ENCODE measurements at regions not wholly inside any gene's neighbourhood (a gene's known extent, or its start where the extent isn't known, plus 50 kb on each side); places are given as distances from the start of the nearest gene placed in this dataset.

- H3K36me3 ChIP-seq (ENCODE audit: control insufficient read depth in 2 of 3, insufficient read depth in 3 of 3, low read length in 3 of 3): no peaks in the 10 kb centered on the region
- H3K27me3 ChIP-seq (ENCODE audit: control insufficient read depth in 2 of 2, insufficient read depth in 2 of 2, low read length in 2 of 2): no peaks in the 10 kb centered on the region
- Mint-ChIP-seq H3K9me3 (peaks cover 0 to 4% (median 0%) of the 10 kb centered on the region in 11 donors), H3K4me1 (no peaks in the 10 kb centered on the region), H3K27ac (no peak overlapping the region), H3K4me3 (no peak overlapping the region), H3K27me3 (peaks cover 3 to 26% (median 14%) of the 10 kb centered on the region in 5 donors), H3K36me3 (no peaks in the 10 kb centered on the region)
- H3K4me1 ChIP-seq (ENCODE audit: control insufficient read depth in 2 of 2, insufficient read depth in 2 of 2, low read length in 2 of 2): no peaks in the 10 kb centered on the region
- DNase-seq (no peak), ATAC-seq (no peak)
- POLR2A ChIA-PET: no interaction called here
- intact Hi-C loops (cut with micrococcal nuclease): no loop called here
- H3K9me3 ChIP-seq (ENCODE audit: control insufficient read depth in 2 of 3, low read length in 3 of 3): no peaks in the 10 kb centered on the region
- CTCF ChIA-PET: no interaction called here
- no peak overlapping the region for H3K27ac ChIP-seq (ENCODE audit: low read depth, low read length)
- H3K4me3 ChIP-seq (ENCODE audit: low read length): no peak overlapping the region
Measured at GRCh38 chr1:168842306-168842705, 113.3 kb upstream of the DPT start.

- Mint-ChIP-seq H3K36me3 (no peaks in the 10 kb centered on the region), H3K4me1 (no peaks in the 10 kb centered on the region), H3K27me3 (peaks cover 3 to 26% (median 14%) of the 10 kb centered on the region in 5 donors), H3K9me3 (peaks cover 0 to 3% (median 0%) of the 10 kb centered on the region in 11 donors), H3K27ac (no peak overlapping the region), H3K4me3 (no peak overlapping the region)
- ATAC-seq (no peak), DNase-seq (no peak)
- intact Hi-C loops (cut with micrococcal nuclease): no loop called here
- POLR2A ChIA-PET: no interaction called here
- H3K4me1 ChIP-seq (ENCODE audit: control insufficient read depth in 2 of 2, insufficient read depth in 2 of 2, low read length in 2 of 2): no peaks in the 10 kb centered on the region
- no peak overlapping the region for H3K27ac ChIP-seq (ENCODE audit: low read depth, low read length)
- H3K9me3 ChIP-seq (ENCODE audit: control insufficient read depth in 2 of 3, low read length in 3 of 3): no peaks in the 10 kb centered on the region
- CTCF ChIA-PET: no interaction called here
- H3K4me3 ChIP-seq (ENCODE audit: low read length): no peak overlapping the region
- H3K36me3 ChIP-seq (ENCODE audit: control insufficient read depth in 2 of 3, insufficient read depth in 3 of 3, low read length in 3 of 3): no peaks in the 10 kb centered on the region
- H3K27me3 ChIP-seq (ENCODE audit: control insufficient read depth in 2 of 2, insufficient read depth in 2 of 2, low read length in 2 of 2): no peaks in the 10 kb centered on the region
Measured at GRCh38 chr1:168842916-168843315, 113.9 kb upstream of the DPT start.

GRCh38 chr1:168843401-168843800 is 114.4 kb upstream of the DPT start:
- H3K27ac ChIP-seq (ENCODE audit: low read depth, low read length): no peak overlapping the region
- H3K27me3 ChIP-seq (ENCODE audit: control insufficient read depth in 2 of 2, insufficient read depth in 2 of 2, low read length in 2 of 2): no peaks in the 10 kb centered on the region
- POLR2A ChIA-PET: no interaction called here
- CTCF ChIA-PET: no interaction called here
- intact Hi-C loops (cut with micrococcal nuclease): no loop called here
- peaks cover 0 to 1% (median 0%) of the 10 kb centered on the region in 7 donors for H3K4me1 Mint-ChIP-seq
- no peaks in the 10 kb centered on the region for H3K9me3 Mint-ChIP-seq
- no peaks in the 10 kb centered on the region for H3K9me3 ChIP-seq (ENCODE audit: control insufficient read depth in 2 of 3, low read length in 3 of 3)
- H3K36me3 ChIP-seq (ENCODE audit: control insufficient read depth in 2 of 3, insufficient read depth in 3 of 3, low read length in 3 of 3): no peaks in the 10 kb centered on the region
- DNase-seq: no peak
- H3K27ac Mint-ChIP-seq: no peak overlapping the region
- peaks cover 5 to 23% (median 16%) of the 10 kb centered on the region in 5 donors for H3K27me3 Mint-ChIP-seq
- no peak for ATAC-seq
- H3K4me1 ChIP-seq (ENCODE audit: control insufficient read depth in 2 of 2, insufficient read depth in 2 of 2, low read length in 2 of 2): no peaks in the 10 kb centered on the region
- no peaks in the 10 kb centered on the region for H3K36me3 Mint-ChIP-seq
- no peak overlapping the region for H3K4me3 Mint-ChIP-seq
- no peak overlapping the region for H3K4me3 ChIP-seq (ENCODE audit: low read length)

GRCh38 chr1:168843950-168844349 is 114.9 kb upstream of the DPT start:
- intact Hi-C loops (cut with micrococcal nuclease): no loop called here
- POLR2A ChIA-PET: no interaction called here
- DNase-seq (no peak), ATAC-seq (no peak)
- H3K4me3 Mint-ChIP-seq: no peak overlapping the region
- H3K36me3 Mint-ChIP-seq: no peaks in the 10 kb centered on the region
- H3K27me3 Mint-ChIP-seq: peaks cover 5 to 21% (median 19%) of the 10 kb centered on the region in 5 donors
- H3K9me3 Mint-ChIP-seq: no peaks in the 10 kb centered on the region
- Histone ChIP-seq H3K27ac (ENCODE audit: low read depth, low read length) (no peak overlapping the region), H3K4me3 (ENCODE audit: low read length) (no peak overlapping the region), H3K9me3 (ENCODE audit: control insufficient read depth in 2 of 3, low read length in 3 of 3) (no peaks in the 10 kb centered on the region), H3K36me3 (ENCODE audit: control insufficient read depth in 2 of 3, insufficient read depth in 3 of 3, low read length in 3 of 3) (no peaks in the 10 kb centered on the region), H3K27me3 (ENCODE audit: control insufficient read depth in 2 of 2, insufficient read depth in 2 of 2, low read length in 2 of 2) (no peaks in the 10 kb centered on the region), H3K4me1 (ENCODE audit: control insufficient read depth in 2 of 2, insufficient read depth in 2 of 2, low read length in 2 of 2) (no peaks in the 10 kb centered on the region)
- no peak overlapping the region for H3K27ac Mint-ChIP-seq
- CTCF ChIA-PET: no interaction called here
- peaks cover 0 to 3% (median 0%) of the 10 kb centered on the region in 7 donors for H3K4me1 Mint-ChIP-seq

- no peak for ATAC-seq
- no peak overlapping the region for H3K4me3 ChIP-seq (ENCODE audit: low read length)
- no peaks in the 10 kb centered on the region for H3K36me3 ChIP-seq (ENCODE audit: control insufficient read depth in 2 of 3, insufficient read depth in 3 of 3, low read length in 3 of 3)
- H3K4me1 ChIP-seq (ENCODE audit: control insufficient read depth in 2 of 2, insufficient read depth in 2 of 2, low read length in 2 of 2): no peaks in the 10 kb centered on the region
- no peaks in the 10 kb centered on the region for H3K9me3 Mint-ChIP-seq
- no peak overlapping the region for H3K27ac ChIP-seq (ENCODE audit: low read depth, low read length)
- H3K9me3 ChIP-seq (ENCODE audit: control insufficient read depth in 2 of 3, low read length in 3 of 3): no peaks in the 10 kb centered on the region
- DNase-seq: no peak
- no peaks in the 10 kb centered on the region for H3K27me3 ChIP-seq (ENCODE audit: control insufficient read depth in 2 of 2, insufficient read depth in 2 of 2, low read length in 2 of 2)
- ChIA-PET CTCF (no interaction called here), POLR2A (no interaction called here)
- no peaks in the 10 kb centered on the region for H3K36me3 Mint-ChIP-seq
- H3K27ac Mint-ChIP-seq: no peak overlapping the region
- H3K4me3 Mint-ChIP-seq: no peak overlapping the region
- H3K27me3 Mint-ChIP-seq: peaks cover 5 to 24% (median 19%) of the 10 kb centered on the region in 5 donors
- H3K4me1 Mint-ChIP-seq: peaks cover 0 to 3% (median 0%) of the 10 kb centered on the region in 7 donors
- intact Hi-C loops (cut with micrococcal nuclease): no loop called here
Measured at GRCh38 chr1:168845140-168845539, 116.1 kb upstream of the DPT start.

GRCh38 chr1:168848051-168848450 is 119.0 kb upstream of the DPT start:
- CTCF ChIA-PET: no interaction called here
- Mint-ChIP-seq H3K27me3 (peaks cover 9 to 30% (median 23%) of the 10 kb centered on the region in 5 donors), H3K4me3 (no peak overlapping the region), H3K27ac (no peak overlapping the region), H3K9me3 (peaks cover 0 to 12% (median 3%) of the 10 kb centered on the region in 11 donors), H3K4me1 (peaks cover 0 to 3% (median 0%) of the 10 kb centered on the region in 7 donors), H3K36me3 (peaks cover 0 to 4% (median 0%) of the 10 kb centered on the region in 5 donors)
- Histone ChIP-seq H3K4me1 (ENCODE audit: control insufficient read depth in 2 of 2, insufficient read depth in 2 of 2, low read length in 2 of 2) (no peaks in the 10 kb centered on the region), H3K4me3 (ENCODE audit: low read length) (no peak overlapping the region), H3K9me3 (ENCODE audit: control insufficient read depth in 2 of 3, low read length in 3 of 3) (no peaks in the 10 kb centered on the region), H3K36me3 (ENCODE audit: control insufficient read depth in 2 of 3, insufficient read depth in 3 of 3, low read length in 3 of 3) (no peaks in the 10 kb centered on the region), H3K27me3 (ENCODE audit: control insufficient read depth in 2 of 2, insufficient read depth in 2 of 2, low read length in 2 of 2) (no peaks in the 10 kb centered on the region), H3K27ac (ENCODE audit: low read depth, low read length) (no peak overlapping the region)
- POLR2A ChIA-PET: no interaction called here
- DNase-seq (no peak), ATAC-seq (no peak)
- intact Hi-C loops (cut with micrococcal nuclease): no loop called here

GRCh38 chr1:168861421-168862004 is 132.5 kb upstream of the DPT start:
- Mint-ChIP-seq H3K27me3 (no peaks in the 10 kb centered on the region), H3K4me3 (no peak overlapping the region), H3K4me1 (no peaks in the 10 kb centered on the region), H3K27ac (no peak overlapping the region), H3K9me3 (peaks cover 6 to 17% (median 10%) of the 10 kb centered on the region in 11 donors), H3K36me3 (peaks cover 0 to 3% (median 0%) of the 10 kb centered on the region in 5 donors)
- H3K4me3 ChIP-seq (ENCODE audit: low read length): no peak overlapping the region
- DNase-seq (no peak), ATAC-seq (no peak)
- H3K36me3 ChIP-seq (ENCODE audit: control insufficient read depth in 2 of 3, insufficient read depth in 3 of 3, low read length in 3 of 3): no peaks in the 10 kb centered on the region
- POLR2A ChIA-PET: no interaction called here
- peaks cover 0 to 3% of the 10 kb centered on the region in 2 donors for H3K27me3 ChIP-seq (ENCODE audit: control insufficient read depth in 2 of 2, insufficient read depth in 2 of 2, low read length in 2 of 2)
- H3K9me3 ChIP-seq (ENCODE audit: control insufficient read depth in 2 of 3, low read length in 3 of 3): peaks cover 0 to 6% (median 0%) of the 10 kb centered on the region in 3 experiments
- no peaks in the 10 kb centered on the region for H3K4me1 ChIP-seq (ENCODE audit: control insufficient read depth in 2 of 2, insufficient read depth in 2 of 2, low read length in 2 of 2)
- CTCF ChIA-PET: no interaction called here
- H3K27ac ChIP-seq (ENCODE audit: low read depth, low read length): no peak overlapping the region
- intact Hi-C loops (cut with micrococcal nuclease): no loop called here

All from naive thymus-derived CD4-positive, alpha-beta T cell (primary cell).